ENCODE measurements at regions not wholly inside any gene's neighbourhood (a gene's known extent, or its start where the extent isn't known, plus 50 kb on each side); places are given as distances from the start of the nearest gene placed in this dataset.
A peak's percentile ranks its signal among the peaks of the same experiment; 100 is the strongest.

DNA sequence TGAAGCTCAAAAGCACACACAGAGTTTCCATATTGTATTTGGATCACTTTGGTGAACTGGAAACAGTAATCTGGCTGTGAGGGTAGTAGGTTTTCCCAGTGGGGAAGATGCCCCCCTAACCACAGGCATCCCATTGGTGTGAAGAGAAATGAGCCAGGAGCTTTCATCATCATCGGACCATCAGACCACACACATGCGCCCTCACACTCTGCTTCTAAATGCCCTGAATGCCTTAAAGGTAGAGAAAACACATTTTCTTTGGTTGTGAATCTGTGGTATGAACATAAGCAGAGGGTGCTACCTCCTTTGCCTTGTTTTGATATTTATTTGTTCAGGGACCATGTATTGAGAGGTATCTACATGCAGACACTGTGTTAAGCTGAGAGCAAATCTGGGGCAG, 79.0 kb upstream of the DNAH14 start:
- no peak for DNase-seq

DNA sequence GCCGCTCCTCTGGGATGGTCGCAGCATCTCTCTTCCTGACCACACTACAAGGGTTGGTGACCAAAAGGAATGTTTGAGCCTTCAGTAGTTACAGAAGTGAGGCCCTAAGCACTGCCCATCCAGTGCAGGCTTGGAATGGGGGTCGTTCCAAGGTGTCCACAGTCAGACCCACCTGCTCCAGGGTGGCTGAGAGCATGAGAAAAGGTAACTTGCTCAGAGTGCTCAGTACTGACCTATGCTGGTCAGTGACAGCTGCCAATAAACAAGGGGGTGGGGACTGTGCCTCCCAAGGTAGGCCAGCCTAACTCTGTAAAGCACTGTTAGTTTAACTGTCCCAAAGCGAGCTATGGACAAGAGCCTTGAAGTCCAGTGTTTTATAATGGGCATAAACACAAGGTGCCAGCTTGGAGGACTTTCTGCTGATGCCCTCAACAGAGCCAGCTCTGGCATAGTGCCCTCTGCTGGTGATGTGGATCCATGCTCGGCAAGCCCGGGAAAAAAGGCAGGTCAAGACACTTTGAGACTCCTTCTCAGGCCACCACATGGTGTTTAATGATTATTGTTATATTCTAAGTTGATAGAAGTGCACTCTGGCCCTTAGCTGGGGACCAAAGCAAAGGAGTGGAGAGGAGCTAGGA, 78.1 kb upstream of the DNAH14 start:
- peak; percentile 43 for DNase-seq

DNA sequence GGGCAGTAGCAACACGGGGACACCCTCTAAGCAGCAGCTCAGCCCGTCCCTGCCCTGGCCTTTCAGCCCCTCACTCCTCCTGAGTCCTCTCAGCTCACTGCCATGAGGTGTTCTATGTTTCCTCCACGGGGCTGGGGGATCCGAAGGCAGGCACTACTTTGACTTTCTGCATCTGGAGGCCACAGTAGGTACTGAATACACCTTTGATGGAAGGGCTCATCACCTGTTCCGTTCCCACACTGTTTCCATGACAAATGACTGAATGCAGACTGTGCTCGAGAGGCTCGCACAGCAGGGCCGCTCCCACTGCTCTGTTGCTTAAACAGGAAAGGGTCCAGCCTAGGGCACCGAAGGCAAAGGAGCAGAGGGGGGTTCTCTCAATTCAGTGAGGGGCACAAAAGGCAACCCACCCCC, 77.6 kb upstream of the DNAH14 start:
- no peak for DNase-seq

DNA sequence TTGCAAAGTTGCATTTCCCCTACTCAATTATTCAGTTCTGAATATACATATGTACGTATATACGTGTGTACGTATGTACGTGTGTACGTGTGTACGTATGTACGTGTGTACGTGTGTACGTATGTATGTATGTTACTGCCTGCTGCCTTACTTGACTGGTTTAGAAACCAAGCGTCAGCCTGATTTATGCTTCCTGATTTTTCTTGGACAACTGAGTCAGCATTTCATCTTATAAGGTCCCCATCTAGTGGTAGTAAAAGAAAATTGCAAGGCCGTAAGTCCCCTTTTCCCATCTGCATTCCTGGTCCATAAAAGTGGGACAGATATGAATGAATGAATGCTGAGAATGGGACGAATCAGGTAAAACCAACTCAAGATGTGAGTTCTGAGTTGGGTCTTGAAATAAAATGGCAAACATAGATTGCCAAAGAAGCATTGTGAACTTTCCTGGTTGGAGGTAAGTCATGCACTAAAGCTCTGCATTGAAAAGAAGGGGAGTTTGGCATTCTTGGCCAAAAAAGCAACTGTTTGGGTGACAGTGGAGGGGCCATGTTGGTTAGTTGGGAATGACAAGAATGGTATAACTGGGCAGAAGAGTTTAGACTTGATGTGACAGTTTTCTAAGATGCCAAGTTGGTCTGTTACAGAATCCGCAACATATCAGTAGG, 76.4 kb upstream of the DNAH14 start:
- no peak for DNase-seq

GRCh38 chr1:224856973-224857372, 72.5 kb upstream of the DNAH14 start:
- no peak for DNase-seq

GRCh38 chr1:224859651-224860050, 69.8 kb upstream of the DNAH14 start:
- no peak for DNase-seq

GRCh38 chr1:224860488-224861338, 68.8 kb upstream of the DNAH14 start:
- DNase-seq: no peak

- no peak for DNase-seq
Measured at GRCh38 chr1:224861339-224861716, 68.1 kb upstream of the DNAH14 start.

GRCh38 chr1:224863486-224863885, 66.0 kb upstream of the DNAH14 start:
- DNase-seq: no peak

GRCh38 chr1:224864006-224864405, 65.5 kb upstream of the DNAH14 start:
- no peak for DNase-seq

DNA sequence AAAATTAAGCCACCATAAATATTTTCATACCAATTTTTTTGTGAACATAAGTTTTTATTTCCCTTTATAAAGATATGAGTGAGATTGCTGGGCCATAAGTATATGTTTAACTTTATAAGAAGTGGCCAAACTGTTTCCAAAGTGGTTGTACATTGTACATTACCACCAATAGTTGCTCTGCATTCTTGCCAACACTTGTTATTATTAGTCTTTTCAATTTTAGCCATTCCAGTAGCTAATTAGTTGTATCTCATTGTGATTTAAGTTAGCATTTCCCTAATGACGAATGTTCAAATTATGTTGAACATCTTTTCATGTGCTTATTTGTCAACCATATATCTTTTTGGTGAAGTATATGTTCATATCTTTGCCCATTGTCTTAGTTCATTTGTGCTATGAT, 64.0 kb upstream of the DNAH14 start:
- no peak for DNase-seq

DNA sequence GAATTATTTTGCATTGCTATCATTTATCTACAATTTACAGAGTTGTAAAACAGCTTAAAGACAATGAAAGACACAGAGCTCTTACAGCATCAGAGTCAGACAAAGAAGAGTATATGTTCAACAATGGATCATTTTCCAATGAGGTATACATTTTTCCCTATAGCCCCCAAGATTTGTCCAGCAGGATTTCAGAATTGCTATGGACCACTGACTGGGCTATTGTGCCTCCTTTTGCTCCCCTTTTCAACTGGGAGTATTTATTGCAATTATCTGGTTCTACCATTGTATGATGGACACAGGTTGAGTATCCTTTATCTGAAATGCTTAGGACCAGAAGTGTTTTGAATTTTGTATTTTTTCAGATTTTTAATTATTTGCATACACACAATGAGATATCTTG, 62.5 kb upstream of the DNAH14 start:
- DNase-seq: no peak

DNA sequence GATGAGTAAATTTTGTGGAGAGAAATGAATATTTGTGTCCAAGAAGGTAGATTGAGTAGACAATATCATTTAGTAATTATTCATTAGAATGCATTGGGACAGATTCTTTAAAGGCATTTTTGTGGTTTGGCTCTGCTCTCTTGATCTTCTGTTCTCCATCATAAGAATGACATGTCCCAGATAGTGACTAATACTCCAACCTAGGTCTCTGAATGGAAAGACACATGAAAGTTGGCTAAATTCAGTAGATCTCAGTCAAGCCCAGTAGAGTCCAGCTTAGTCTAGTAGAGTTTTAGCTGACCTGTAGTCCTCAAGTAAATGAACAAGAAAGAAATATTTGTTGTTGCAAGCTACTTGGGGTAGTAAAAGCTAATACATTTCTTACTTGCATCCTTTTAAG, 61.8 kb upstream of the DNAH14 start:
- no peak for DNase-seq

DNA sequence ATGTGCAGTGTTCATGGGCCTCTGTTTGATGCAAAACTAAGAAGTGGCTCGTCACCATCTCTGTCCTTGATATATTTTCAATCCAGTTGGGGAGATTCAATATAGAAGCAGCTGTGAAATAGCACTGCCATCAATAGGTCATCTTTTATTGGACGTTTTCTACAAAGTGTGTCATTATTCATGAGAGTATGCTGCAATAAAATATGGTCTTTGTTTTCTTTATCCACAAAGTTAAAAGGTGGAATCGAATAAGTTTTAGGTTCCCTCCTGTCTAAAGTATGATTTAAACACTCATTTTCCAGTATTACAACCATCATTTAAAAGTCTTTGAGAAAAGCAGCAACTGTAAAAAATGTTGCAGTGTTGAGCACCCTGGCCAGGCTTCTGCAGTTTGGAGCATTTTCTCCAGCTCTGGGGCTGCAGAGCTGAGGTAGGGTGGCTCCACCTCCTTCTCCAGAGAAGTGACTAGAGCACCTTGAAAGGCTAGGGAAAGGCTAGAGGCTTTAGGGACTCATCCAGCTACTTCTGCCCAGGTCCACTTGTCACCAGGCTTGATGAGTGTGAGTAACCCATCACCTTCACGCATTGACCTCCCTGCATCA, 56.5 kb upstream of the DNAH14 start:
- DNase-seq: no peak

DNA sequence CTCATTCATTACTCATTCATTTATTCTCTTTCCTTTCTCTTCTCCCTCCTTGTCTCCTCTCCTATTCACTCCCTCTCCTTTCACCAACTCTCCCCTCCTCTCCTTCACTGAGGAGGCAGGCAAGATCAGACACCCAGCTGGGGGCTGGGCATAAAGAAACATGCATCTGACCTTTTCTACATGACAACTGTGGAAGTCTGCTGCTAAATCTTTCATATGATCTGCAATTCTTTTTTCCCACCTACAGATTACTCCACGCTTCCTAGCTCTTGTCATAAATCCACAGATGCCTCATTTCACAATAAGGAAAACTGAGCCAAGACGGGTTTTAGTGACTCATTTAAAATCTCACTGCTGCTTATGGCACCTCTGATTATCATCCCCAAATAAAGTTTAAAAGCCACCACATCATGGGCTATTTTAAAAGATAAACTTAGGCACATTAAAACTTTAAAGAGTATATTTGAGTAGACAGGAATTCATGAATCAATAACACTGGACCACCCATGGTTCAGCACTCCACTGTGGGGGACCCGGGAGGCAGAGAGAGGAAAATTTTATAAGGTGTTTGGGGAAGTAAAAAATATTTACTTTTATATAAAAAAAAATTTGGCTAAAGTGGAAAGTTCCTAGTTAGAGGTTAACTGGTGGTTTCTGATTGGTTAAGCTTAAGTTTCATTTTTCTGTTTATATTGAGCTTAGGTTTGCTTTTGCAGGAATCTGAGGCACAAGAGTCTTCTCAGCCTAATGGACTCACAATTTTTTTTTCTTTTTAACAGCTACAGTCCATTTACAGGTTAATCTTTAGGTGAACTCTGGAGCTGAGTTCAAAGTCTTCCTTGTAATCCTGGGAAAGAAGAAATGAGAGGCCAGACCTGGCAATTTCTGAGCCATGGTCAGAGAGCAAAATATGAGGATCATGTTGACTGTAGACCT, 55.8 kb upstream of the DNAH14 start:
- no peak for DNase-seq

- no peak for DNase-seq
Measured at GRCh38 chr1:224874775-224875174, 54.7 kb upstream of the DNAH14 start.

GRCh38 chr1:224879162-224879803, 50.2 kb upstream of the DNAH14 start:
- no peak for DNase-seq

All from CD4-positive, alpha-beta T cell treated with Interleukin-17A for 1 hour (primary cell).